ENCODE measurements at regions not wholly inside any gene's neighbourhood (a gene's known extent, or its start where the extent isn't known, plus 50 kb on each side); places are given as distances from the start of the nearest gene placed in this dataset.
"Not testable (repeated sequence)": the region's sequence is repeated elsewhere in the genome, so short reads cannot be mapped to it uniquely, and the experiment has no call there.

- DNase-seq, result no peak
Measured at GRCh38 chr5:91315701-91316100, 67.4 kb downstream of the ARRDC3 start.

- peak; percentile 90 for DNase-seq
Measured at GRCh38 chr5:91313757-91314673, 69.1 kb downstream of the ARRDC3 start.

- DNase-seq, result no peak
Measured at GRCh38 chr5:91312698-91313097, 70.4 kb downstream of the ARRDC3 start.

GRCh38 chr5:91311697-91312501, 71.2 kb downstream of the ARRDC3 start:
- DNase-seq, result peak; percentile 86

GRCh38 chr5:91311168-91311696, 71.9 kb downstream of the ARRDC3 start:
- DNase-seq, result no peak

- not testable (repeated sequence) for DNase-seq
Measured at GRCh38 chr5:91308157-91308556, 75.0 kb downstream of the ARRDC3 start.

- DNase-seq, result no peak
Measured at GRCh38 chr5:91307048-91307447, 76.1 kb downstream of the ARRDC3 start.

- DNase-seq, result no peak
Measured at GRCh38 chr5:91306497-91306896, 76.6 kb downstream of the ARRDC3 start.

- DNase-seq, result no peak
Measured at GRCh38 chr5:91305640-91306039, 77.5 kb downstream of the ARRDC3 start.

GRCh38 chr5:91304015-91304414, 79.1 kb downstream of the ARRDC3 start:
- not testable (repeated sequence) for DNase-seq

- no peak for DNase-seq
Measured at GRCh38 chr5:91302958-91303357, 80.2 kb downstream of the ARRDC3 start.

- no peak for DNase-seq
Measured at GRCh38 chr5:91302305-91302704, 80.8 kb downstream of the ARRDC3 start.

- no peak for DNase-seq
Measured at GRCh38 chr5:91301106-91301846, 81.8 kb downstream of the ARRDC3 start.

- no peak for DNase-seq
Measured at GRCh38 chr5:91297994-91298393, 85.1 kb downstream of the ARRDC3 start.

GRCh38 chr5:91296674-91297143, 86.4 kb downstream of the ARRDC3 start:
- DNase-seq, result no peak

- not testable (repeated sequence) for DNase-seq
Measured at GRCh38 chr5:91296102-91296501, 87.0 kb downstream of the ARRDC3 start.

GRCh38 chr5:91293131-91293530, 90.0 kb downstream of the ARRDC3 start:
- DNase-seq, result no peak

GRCh38 chr5:91291628-91292569, 91.2 kb downstream of the ARRDC3 start:
- no peak for DNase-seq

GRCh38 chr5:91288118-91288916, 94.8 kb downstream of the ARRDC3 start:
- DNase-seq, result no peak

- not testable (repeated sequence) for DNase-seq
Measured at GRCh38 chr5:91285062-91285461, 98.1 kb downstream of the ARRDC3 start.

GRCh38 chr5:91283899-91284298, 99.2 kb downstream of the ARRDC3 start:
- DNase-seq, result no peak

Measured in CD4-positive, alpha-beta T cell treated with Interleukin-15 for 1 hour (primary cell).